ENCODE measurements at regions not wholly inside any gene's neighbourhood (a gene's known extent, or its start where the extent isn't known, plus 50 kb on each side); places are given as distances from the start of the nearest gene placed in this dataset.

GRCh38 chr2:2919574-2920365, 457.8 kb downstream of the EIPR1 start:
- H3K4me3 Mint-ChIP-seq = no peak overlapping the region
- no peaks in the 10 kb centered on the region for H3K27me3 Mint-ChIP-seq (ENCODE audit: low read depth)
- H3K27ac Mint-ChIP-seq = no peak overlapping the region
- H3K9me3 Mint-ChIP-seq = no peaks in the 10 kb centered on the region
- no peaks in the 10 kb centered on the region for H3K4me1 Mint-ChIP-seq (ENCODE audit: low read depth)
- no peaks in the 10 kb centered on the region for H3K36me3 Mint-ChIP-seq (ENCODE audit: low read depth)

- no peaks in the 10 kb centered on the region for H3K27me3 Mint-ChIP-seq (ENCODE audit: low read depth)
- no peaks in the 10 kb centered on the region for H3K9me3 Mint-ChIP-seq
Measured at GRCh38 chr2:2919026-2919425, 458.6 kb downstream of the EIPR1 start.

GRCh38 chr2:2916621-2917020, 461.0 kb downstream of the EIPR1 start:
- Mint-ChIP-seq H3K4me3 (no peak overlapping the region), H3K27ac (no peak overlapping the region), H3K27me3 (ENCODE audit: low read depth) (no peaks in the 10 kb centered on the region), H3K9me3 (no peaks in the 10 kb centered on the region), H3K4me1 (ENCODE audit: low read depth) (no peaks in the 10 kb centered on the region), H3K36me3 (ENCODE audit: low read depth) (no peaks in the 10 kb centered on the region)

More at GRCh38 chr2:2919026-2919425, 458.6 kb downstream of the EIPR1 start:
- no peaks in the 10 kb centered on the region for H3K36me3 Mint-ChIP-seq (ENCODE audit: low read depth)
- H3K4me1 Mint-ChIP-seq (ENCODE audit: low read depth) = no peaks in the 10 kb centered on the region
- H3K27ac Mint-ChIP-seq = no peak overlapping the region
- H3K4me3 Mint-ChIP-seq = no peak overlapping the region

GRCh38 chr2:2914252-2914651, 463.4 kb downstream of the EIPR1 start:
- no peak overlapping the region for H3K27ac Mint-ChIP-seq
- no peaks in the 10 kb centered on the region for H3K36me3 Mint-ChIP-seq (ENCODE audit: low read depth)
- H3K4me1 Mint-ChIP-seq (ENCODE audit: low read depth) = no peaks in the 10 kb centered on the region
- no peak overlapping the region for H3K4me3 Mint-ChIP-seq
- H3K9me3 Mint-ChIP-seq = no peaks in the 10 kb centered on the region
- H3K27me3 Mint-ChIP-seq (ENCODE audit: low read depth) = no peaks in the 10 kb centered on the region

- H3K27ac Mint-ChIP-seq = no peak overlapping the region
- H3K4me1 Mint-ChIP-seq (ENCODE audit: low read depth) = no peaks in the 10 kb centered on the region
Measured at GRCh38 chr2:2913601-2914120, 464.0 kb downstream of the EIPR1 start.

GRCh38 chr2:2912731-2913130, 464.9 kb downstream of the EIPR1 start:
- H3K27me3 Mint-ChIP-seq (ENCODE audit: low read depth) = no peaks in the 10 kb centered on the region
- no peak overlapping the region for H3K4me3 Mint-ChIP-seq
- no peaks in the 10 kb centered on the region for H3K9me3 Mint-ChIP-seq
- H3K4me1 Mint-ChIP-seq (ENCODE audit: low read depth) = no peaks in the 10 kb centered on the region
- H3K36me3 Mint-ChIP-seq (ENCODE audit: low read depth) = no peaks in the 10 kb centered on the region
- no peak overlapping the region for H3K27ac Mint-ChIP-seq

More at GRCh38 chr2:2913601-2914120, 464.0 kb downstream of the EIPR1 start:
- H3K9me3 Mint-ChIP-seq = no peaks in the 10 kb centered on the region
- H3K27me3 Mint-ChIP-seq (ENCODE audit: low read depth) = no peaks in the 10 kb centered on the region
- H3K4me3 Mint-ChIP-seq = no peak overlapping the region
- no peaks in the 10 kb centered on the region for H3K36me3 Mint-ChIP-seq (ENCODE audit: low read depth)

DNA sequence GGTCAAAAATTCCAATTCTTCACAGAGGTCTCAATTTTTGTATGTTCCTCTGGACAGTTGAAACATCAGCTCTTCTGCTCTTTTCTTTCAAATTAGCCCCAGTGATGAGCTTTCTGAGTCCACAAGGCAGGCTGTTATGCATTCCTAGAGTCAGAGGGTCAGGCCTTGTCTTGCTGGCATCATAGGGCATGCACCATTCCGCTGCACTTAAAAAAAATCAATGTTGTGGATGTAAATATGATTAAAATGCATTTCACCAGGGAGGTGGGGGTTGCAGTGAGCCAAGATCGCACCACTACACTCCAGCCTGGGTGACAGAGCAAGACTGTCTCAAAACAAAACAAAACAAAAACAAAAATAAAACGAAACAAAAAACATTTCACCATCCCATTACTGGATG, 465.3 kb downstream of the EIPR1 start:
- no peaks in the 10 kb centered on the region for H3K4me1 Mint-ChIP-seq (ENCODE audit: low read depth)
- H3K27me3 Mint-ChIP-seq (ENCODE audit: low read depth) = no peaks in the 10 kb centered on the region
- H3K27ac Mint-ChIP-seq = no peak overlapping the region
- H3K4me3 Mint-ChIP-seq = no peak overlapping the region
- no peaks in the 10 kb centered on the region for H3K36me3 Mint-ChIP-seq (ENCODE audit: low read depth)
- no peaks in the 10 kb centered on the region for H3K9me3 Mint-ChIP-seq

DNA sequence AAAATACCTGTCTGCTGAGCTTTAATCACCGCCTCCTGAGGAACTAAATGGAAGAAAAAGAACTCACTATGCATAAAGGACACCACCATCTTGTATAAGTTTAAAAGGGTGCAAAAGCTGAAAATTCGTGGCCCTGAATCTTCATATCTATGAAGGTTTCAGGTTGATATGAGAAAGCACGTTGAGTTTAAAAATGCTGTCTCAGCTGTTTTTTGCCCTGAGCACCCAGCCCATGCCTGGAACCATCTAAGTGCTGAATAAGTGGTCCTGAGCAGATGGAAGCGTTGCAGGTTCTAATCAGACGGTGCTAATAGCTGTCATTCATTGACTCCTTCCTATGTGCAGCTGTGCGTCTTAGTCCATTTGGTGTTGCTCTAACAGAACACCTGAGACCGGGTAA, 467.4 kb downstream of the EIPR1 start:
- Mint-ChIP-seq H3K36me3 (ENCODE audit: low read depth) (no peaks in the 10 kb centered on the region), H3K4me3 (no peak overlapping the region), H3K27me3 (ENCODE audit: low read depth) (no peaks in the 10 kb centered on the region), H3K4me1 (ENCODE audit: low read depth) (no peaks in the 10 kb centered on the region), H3K9me3 (no peaks in the 10 kb centered on the region), H3K27ac (no peak overlapping the region)

DNA sequence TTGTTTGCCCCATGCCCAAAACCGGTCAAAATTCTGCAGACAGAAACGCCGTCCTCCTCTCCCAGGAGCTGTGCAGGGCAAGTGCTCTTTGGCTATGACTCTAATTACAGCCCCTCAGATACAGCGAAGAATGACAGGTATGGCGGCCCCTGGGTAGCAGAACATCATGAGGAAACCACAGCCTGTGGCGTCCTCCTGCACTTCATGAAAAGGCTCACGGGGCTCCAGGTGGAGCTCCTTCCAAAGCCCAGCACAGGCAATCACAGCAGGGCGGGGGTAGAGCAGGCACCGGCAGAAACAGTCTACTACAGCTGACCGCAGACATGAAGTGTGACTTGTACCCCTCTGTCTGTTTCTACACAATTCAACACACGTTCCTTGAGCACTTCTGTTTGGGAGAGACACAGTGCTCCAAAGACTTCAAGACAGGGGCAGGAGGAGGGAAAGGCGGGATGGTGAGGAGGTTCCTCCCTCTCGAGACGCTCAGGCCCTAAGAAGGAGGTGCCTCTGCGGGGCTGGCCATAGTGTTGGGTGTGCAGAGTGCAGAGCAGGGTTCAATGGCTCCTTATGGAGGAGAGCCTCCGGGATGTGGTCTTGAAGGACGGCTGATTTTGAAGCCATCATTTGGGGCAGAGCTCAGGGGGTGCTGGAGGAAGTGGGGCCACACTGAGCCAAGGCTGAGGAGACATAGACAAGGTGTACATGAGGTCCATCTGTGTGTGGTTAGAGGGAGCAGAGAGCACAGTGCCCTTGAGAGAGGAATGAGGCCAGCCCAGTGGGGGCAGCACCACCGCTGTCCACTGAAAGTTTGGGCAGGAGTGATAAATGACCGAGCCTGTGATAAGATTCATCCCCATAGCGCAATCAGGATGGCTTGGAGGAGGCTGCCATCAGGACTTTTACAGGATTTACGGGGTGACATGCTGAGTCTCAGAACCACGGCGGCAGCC, 468.3 kb downstream of the EIPR1 start:
- Mint-ChIP-seq H3K9me3 (no peaks in the 10 kb centered on the region), H3K27ac (no peak overlapping the region), H3K27me3 (ENCODE audit: low read depth) (no peaks in the 10 kb centered on the region)

DNA sequence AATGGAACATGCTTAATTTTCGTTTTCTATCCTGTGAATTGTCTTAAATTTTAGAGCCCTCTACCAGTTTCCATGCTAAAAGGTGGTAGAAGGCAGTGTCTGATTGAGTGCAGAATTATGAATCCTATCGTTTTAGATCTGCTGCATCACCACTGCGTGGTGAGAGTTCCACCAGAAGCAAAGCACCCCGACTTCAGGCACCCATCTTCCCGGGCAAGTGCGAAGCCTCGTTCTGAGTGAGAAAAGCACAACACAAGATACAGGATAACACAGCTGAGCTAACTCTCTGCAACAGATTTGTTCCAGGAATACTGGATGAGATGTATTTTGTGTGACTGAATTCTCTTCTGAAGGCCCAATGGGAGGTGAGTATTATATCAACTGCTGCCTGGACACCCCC, 471.5 kb downstream of the EIPR1 start:
- Mint-ChIP-seq H3K4me1 (ENCODE audit: low read depth) (peaks cover 9% of the 10 kb centered on the region), H3K27ac (no peak overlapping the region), H3K4me3 (no peak overlapping the region), H3K27me3 (ENCODE audit: low read depth) (no peaks in the 10 kb centered on the region), H3K36me3 (ENCODE audit: low read depth) (no peaks in the 10 kb centered on the region), H3K9me3 (no peaks in the 10 kb centered on the region)

More for the DNA sequence above, 468.3 kb downstream of the EIPR1 start:
- Mint-ChIP-seq H3K4me3 (no peak overlapping the region), H3K4me1 (ENCODE audit: low read depth) (no peaks in the 10 kb centered on the region), H3K36me3 (ENCODE audit: low read depth) (no peaks in the 10 kb centered on the region)

DNA sequence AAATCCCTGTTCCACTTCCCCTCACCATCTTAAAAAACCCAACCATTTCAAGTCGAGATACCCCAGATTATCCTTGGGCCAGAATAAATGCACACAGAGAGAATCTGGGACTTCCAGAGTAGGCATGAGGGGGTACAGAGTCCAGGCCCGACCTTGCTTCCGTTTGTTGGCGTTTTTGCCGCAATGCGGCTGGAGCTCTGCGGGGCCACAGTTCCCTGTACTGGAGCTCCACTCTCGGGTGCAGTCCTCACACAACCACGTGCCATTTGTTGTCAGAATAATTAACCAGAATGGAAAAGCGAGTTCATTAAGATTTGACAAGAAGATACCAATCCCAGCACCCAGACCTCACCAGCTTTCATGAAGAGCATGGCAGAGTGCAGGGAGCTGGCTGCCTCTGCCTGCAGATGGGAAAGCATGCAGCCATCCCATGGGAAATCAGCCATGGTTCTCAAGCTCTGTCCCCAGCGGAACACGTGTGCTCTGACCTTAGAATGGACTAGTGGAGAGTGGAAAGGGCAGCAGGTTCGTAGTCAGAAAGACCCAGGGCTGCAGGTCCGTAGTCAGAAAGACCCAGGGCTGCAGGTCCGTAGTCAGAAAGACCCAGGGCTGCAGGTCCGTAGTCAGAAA, 472.8 kb downstream of the EIPR1 start:
- peaks cover 9% of the 10 kb centered on the region for H3K4me1 Mint-ChIP-seq (ENCODE audit: low read depth)

DNA sequence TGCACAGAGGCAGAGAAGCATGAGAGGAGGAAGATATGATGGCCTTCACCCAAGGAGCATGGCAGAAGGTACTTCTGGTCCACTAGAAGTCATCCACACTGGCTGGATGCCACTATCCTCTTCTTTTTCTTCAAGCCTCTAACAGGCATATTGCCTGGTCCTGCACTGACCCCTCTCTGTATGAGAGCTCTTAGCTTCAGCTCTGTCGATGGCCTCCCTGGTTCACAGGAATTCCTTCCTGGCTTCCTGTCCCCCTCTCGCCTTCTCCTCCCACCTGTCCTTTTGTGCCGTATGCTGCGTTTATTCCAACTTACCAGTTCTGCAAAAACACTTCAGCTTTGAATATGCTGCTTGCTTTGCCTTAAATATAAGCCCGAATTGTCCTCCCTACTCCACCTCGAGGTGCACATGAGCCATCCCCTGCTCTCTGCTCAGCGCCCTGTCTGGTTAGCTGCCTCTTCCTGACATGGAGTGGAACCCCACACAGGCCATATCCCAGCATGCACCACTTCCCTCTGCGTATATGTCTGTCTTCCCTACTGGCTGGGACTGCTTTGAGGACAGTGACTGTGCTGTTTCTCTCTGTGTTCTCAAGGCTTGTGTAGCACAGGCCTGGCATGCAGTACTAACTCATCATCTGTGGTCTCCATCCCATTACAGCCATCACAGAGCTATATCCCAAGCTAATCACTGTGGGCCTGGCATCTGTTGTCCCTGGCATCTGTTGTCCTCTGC, 474.9 kb downstream of the EIPR1 start:
- Mint-ChIP-seq H3K36me3 (ENCODE audit: low read depth) (no peaks in the 10 kb centered on the region), H3K4me3 (no peak overlapping the region), H3K9me3 (no peaks in the 10 kb centered on the region)

More for the DNA sequence above, 472.8 kb downstream of the EIPR1 start:
- Mint-ChIP-seq H3K4me3 (no peak overlapping the region), H3K9me3 (no peaks in the 10 kb centered on the region), H3K27ac (no peak overlapping the region), H3K27me3 (ENCODE audit: low read depth) (no peaks in the 10 kb centered on the region), H3K36me3 (ENCODE audit: low read depth) (no peaks in the 10 kb centered on the region)

DNA sequence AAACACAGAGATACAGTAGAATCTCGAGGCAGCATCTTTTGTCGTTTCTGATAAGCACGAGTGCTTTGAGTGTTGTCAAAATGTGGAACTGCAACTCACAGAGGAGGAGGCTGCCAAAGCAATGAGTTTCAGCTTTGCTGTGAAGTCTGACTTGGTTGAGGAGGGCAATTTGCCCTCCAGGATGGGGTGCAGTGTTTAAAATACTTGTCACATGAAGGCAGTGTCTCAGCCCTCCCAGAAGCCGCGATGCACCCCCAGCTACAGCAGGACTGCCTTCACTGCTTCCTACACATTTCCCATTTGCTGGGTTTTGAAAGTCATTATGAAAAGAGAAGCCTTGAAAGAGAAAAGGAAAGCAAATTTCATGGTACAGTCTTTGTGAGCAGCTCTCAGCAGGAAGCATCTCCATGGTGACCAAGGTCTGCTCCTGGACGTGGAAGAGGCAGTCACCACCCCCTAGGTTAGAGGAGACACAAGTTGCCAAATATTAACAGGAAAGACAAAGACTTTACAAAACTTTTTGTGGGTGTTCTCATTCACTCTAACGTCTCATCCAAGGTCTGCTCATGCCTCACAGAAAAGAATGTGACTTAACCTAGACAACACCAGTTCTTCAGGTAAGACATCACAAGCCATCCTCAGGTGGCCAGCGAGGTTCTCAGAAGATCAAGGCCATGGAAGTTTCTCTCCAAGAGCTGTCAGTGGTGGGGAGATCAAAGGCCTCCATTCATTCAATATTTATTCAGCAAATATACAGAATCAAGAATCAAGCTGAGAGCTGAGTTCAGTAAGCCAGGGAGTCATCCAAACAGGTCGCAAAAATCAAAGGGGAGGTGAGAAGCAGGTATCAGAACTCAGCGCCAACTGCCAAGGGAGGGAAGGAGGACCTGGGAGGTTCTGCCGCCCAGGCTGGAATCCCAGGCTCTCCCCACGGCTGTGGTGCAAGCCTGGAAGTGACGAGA, 476.0 kb downstream of the EIPR1 start:
- no peaks in the 10 kb centered on the region for H3K9me3 Mint-ChIP-seq
- peaks cover 9% of the 10 kb centered on the region for H3K4me1 Mint-ChIP-seq (ENCODE audit: low read depth)
- H3K27ac Mint-ChIP-seq = no peak overlapping the region

More for the DNA sequence above, 474.9 kb downstream of the EIPR1 start:
- Mint-ChIP-seq H3K27ac (no peak overlapping the region), H3K4me1 (ENCODE audit: low read depth) (peaks cover 9% of the 10 kb centered on the region), H3K27me3 (ENCODE audit: low read depth) (no peaks in the 10 kb centered on the region)

More for the DNA sequence above, 476.0 kb downstream of the EIPR1 start:
- H3K4me3 Mint-ChIP-seq = no peak overlapping the region
- no peaks in the 10 kb centered on the region for H3K27me3 Mint-ChIP-seq (ENCODE audit: low read depth)
- H3K36me3 Mint-ChIP-seq (ENCODE audit: low read depth) = no peaks in the 10 kb centered on the region

Measured in T-helper 1 cell treated with Interleukin-12 subunit alpha and Interleukin-12 subunit beta and Interleukin-4 antibody, amounts not matched to agents 30 μg/mL and 1 μg/mL, for 36 hours (primary cell).